NCI-H524 treated with DMSO at 0.1 percent for 48 hours (cell line): ENCODE measurements at regions not wholly inside any gene's neighbourhood (a gene's known extent, or its start where the extent isn't known, plus 50 kb on each side); places are given as distances from the start of the nearest gene placed in this dataset.

Experiments used
- DNase-seq: peaks from one replicate; lab custom pipeline; 2025; lab: John Stamatoyannopoulos, UW

- DNase-seq: no peak
Observed at GRCh38 chr3:84877092-84877491, 81.7 kb upstream of the CADM2 start.

GRCh38 chr3:84881288-84881687, 77.5 kb upstream of the CADM2 start:
- DNase-seq: no peak

GRCh38 chr3:84885199-84885882, 73.4 kb upstream of the CADM2 start:
- no peak for DNase-seq

- DNase-seq: no peak
Observed at GRCh38 chr3:84891851-84892250, 66.9 kb upstream of the CADM2 start.

GRCh38 chr3:84893211-84893610, 65.6 kb upstream of the CADM2 start:
- DNase-seq: no peak

GRCh38 chr3:84904212-84904611, 54.6 kb upstream of the CADM2 start:
- DNase-seq: peak; percentile 11

- peak; percentile 38 for DNase-seq
Observed at GRCh38 chr3:84904816-84905555, 53.8 kb upstream of the CADM2 start.

- no peak for DNase-seq
Observed at GRCh38 chr3:84905556-84905920, 53.3 kb upstream of the CADM2 start.

GRCh38 chr3:84906065-84906464, 52.7 kb upstream of the CADM2 start:
- no peak for DNase-seq
